ENCODE measurements at regions not wholly inside any gene's neighbourhood (a gene's known extent, or its start where the extent isn't known, plus 50 kb on each side); places are given as distances from the start of the nearest gene placed in this dataset.

- DNase-seq (ENCODE audit: low read depth), result no peak
These were observed 111.4 kb downstream of the SPP2 start for GRCh38 chr2:234161932-234162331.

DNA sequence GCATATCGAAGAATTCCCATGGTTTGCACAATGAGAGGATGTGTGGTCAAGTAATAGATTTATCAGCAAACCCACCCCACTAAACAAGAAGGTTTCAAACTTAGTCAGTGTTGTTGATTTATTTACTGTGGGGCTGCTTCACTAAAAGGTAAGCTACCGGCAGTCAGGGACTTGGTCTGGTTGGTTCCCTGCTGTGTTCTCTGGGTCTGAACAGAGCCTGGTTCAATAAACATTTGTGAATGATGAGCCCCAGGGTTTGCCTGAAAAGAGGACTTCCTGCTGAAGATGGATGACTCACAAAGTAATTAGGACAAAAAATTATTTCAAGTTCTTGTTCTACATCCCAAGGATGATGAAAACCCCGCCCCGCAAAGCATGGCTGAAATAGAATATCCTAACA is 108.3 kb downstream of the SPP2 start:
- DNase-seq (ENCODE audit: low read depth), result peak; percentile 92

DNA sequence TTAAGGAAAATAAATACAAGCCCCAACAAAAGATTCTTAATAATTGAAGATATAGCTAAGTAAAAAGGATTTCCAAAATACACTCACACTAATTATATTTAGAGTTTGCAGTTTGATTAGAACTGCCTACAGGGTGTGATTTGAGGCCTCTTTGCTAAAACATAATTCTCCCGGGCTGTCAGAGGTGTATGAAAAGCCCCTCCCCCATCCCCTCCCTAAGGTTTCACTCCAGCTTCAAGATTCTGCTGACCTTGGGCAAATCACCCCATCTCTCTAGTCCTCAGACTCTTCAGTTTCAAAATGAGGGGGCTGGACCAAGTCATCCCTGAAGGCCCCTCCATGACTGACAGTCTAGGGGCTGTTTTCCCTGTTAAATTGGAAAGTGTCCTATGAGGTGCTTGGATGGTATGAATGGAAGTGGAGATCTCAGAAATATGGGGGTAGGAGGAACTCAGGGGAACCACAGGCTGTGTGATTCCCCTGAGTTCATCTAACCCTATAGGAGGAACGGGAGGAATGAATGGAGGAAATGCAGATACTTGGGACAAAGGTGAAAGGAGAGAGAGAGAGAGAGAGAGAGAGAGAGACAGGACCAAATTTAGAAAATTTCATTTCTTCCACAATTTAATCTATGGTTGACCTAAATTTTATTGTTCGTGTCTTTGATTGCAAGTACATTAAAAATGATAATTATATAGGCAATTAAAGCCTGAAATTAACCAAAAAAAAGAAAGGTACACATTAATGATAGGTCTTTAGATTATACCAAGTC is 107.5 kb downstream of the SPP2 start:
- DNase-seq (ENCODE audit: low read depth), result no peak

- DNase-seq (ENCODE audit: low read depth), result no peak
These were observed 105.8 kb downstream of the SPP2 start for GRCh38 chr2:234156326-234156725.

DNA sequence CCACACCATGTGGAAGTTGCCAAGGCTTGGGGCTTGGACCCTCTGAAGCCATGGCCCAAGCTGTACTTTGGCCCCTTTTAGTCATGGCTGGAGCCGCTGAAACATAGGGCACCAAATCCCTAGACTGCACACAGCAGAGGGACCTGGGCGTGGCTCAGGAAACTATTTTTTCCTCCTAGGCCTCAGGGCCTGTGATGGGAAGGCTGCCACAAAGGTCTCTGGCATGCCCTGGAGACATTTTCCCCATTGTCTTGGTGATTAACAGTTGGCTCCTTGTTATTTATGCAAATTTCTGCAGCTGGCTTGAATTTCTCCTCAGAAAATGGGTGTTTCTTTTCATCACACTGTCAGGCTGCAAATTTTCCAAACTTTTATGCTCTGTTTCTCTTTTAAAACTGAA is 102.3 kb downstream of the SPP2 start:
- DNase-seq (ENCODE audit: low read depth), result peak; percentile 48

DNA sequence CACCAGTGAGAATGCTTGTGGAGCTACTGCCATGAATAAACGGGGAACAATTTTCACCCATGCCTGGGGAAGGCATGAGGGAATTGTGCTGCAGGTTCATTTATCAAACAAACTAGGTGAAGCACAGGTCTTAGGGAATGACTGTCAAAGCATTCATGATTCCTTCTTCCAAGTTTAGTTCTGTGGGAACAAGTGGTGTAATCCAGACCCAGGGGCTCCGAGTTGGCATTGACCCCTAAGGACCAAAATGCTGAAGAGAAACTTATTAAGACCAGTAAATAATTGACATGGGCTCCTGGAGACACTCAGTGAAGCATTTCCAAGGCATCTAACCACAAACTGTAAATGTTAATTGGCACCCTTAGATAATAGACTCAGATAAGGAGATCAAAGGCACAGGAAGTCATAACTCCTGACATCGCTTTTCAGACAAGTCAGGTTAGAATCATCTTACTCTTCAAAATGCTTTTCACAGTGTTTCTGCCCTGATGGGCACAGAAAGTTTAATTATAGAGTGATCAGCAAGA is 96.9 kb downstream of the SPP2 start:
- DNase-seq (ENCODE audit: low read depth), result peak; percentile 96

GRCh38 chr2:234146087-234146826 is 95.8 kb downstream of the SPP2 start:
- peak; percentile 98 for DNase-seq (ENCODE audit: low read depth)

GRCh38 chr2:234145511-234145910 is 95.0 kb downstream of the SPP2 start:
- no peak for DNase-seq (ENCODE audit: low read depth)

- DNase-seq (ENCODE audit: low read depth), result no peak
These were observed 94.6 kb downstream of the SPP2 start for GRCh38 chr2:234145057-234145456.

- peak; percentile 67 for DNase-seq (ENCODE audit: low read depth)
These were observed 93.4 kb downstream of the SPP2 start for GRCh38 chr2:234143896-234144295.

DNA sequence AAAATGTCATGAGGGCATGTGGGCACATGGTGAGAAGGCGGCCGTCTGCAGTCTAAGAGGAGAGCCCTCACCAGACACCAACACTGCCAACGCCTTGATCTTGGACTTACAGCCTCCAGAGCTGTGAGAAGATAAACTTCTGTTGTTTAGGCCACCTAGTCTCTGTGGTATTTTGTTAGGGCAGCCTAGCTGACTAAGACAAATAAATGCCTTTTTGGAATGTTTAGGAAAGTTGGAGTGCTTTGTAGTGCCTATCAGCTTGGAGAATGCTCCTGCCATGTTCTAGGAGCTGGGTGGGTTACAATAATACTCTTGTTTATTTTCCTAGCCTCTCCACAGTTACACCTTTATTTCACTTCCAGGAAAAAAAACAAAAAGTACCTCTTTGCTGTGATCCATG is 92.0 kb downstream of the SPP2 start:
- peak; percentile 81 for DNase-seq (ENCODE audit: low read depth)

DNA sequence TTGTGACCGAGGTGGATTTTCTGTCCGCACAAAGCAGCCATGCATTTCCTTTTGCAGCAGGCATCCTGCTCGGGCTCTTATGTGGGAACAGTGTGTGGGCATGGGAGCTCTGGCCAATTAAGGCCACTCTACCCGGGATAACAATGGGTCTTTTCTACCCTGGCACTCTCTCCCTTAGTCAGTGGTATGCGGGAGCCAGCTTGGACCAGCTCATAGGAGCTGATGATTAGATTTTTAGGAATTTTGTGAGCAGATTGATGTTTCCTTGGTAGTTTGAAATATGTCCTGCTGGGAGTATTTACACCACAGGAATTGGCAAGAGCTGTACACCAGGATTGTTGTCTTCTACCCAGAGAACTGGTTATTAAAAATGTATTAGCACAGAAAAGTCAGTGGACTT is 89.3 kb downstream of the SPP2 start:
- DNase-seq (ENCODE audit: low read depth), result peak; percentile 49

DNA sequence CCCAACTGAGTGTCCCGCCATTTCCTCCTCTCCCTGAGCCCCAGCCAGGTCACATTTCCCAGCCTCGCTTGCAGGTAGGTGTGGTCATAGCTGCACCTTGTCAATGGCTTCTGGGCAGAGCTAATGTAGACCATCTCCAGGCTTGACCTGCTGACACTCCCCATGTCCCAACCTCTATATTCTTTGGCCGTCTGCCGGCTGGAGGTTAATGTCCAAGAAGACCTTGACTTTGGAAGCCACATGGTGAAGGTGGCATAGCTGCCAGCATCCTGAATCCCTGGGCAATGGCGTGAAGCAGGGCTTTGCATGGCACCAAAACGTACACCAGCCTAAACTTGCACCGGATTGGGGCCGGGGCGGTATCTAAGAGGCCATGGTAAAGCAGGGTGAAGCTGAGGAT is 88.3 kb downstream of the SPP2 start:
- no peak for DNase-seq (ENCODE audit: low read depth)

- DNase-seq (ENCODE audit: low read depth), result peak; percentile 97
These were observed 87.0 kb downstream of the SPP2 start for GRCh38 chr2:234137400-234138014.

DNA sequence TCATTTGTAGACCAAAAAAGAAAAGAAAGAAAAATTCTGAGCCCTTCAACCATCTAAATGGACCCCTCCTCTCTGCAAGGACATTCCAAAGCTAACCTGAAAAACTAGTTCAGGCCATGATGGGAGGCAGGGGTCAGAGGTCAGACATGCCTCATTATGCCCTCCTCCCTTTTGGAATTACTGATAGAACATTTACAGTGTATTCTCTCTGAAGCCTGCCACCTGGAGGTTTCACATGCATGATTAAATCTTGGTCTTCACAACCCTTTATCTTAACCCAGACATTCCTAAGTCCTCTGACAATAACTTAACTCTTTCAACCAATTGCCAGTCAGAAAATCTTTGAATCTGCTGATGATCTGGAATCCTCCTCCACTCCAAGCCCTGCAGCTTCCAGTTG is 86.0 kb downstream of the SPP2 start:
- DNase-seq (ENCODE audit: low read depth), result peak; percentile 76

DNA sequence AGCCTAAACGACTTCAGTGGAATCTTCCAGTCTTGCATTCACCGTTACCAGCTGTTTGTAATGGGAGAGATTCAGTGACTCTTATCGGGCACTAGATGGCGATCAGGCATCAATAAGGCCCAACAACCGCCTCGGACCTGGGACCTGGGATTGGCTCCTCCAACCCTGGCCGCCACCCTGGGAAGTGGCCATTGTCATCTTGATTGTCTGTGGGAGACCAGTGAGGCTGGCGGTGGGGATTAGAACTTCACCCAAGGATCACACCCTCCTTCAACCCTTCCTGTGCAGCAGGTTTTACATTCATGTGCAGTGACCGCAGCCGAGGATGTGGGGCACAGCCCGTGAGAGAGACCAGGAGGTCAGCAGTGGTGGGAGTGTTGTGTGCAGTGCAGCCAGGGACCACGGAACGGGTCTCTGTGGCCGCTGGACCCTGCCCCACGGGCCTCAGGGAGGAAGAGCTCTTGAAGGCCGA is 85.3 kb downstream of the SPP2 start:
- peak; percentile 92 for DNase-seq (ENCODE audit: low read depth)

DNA sequence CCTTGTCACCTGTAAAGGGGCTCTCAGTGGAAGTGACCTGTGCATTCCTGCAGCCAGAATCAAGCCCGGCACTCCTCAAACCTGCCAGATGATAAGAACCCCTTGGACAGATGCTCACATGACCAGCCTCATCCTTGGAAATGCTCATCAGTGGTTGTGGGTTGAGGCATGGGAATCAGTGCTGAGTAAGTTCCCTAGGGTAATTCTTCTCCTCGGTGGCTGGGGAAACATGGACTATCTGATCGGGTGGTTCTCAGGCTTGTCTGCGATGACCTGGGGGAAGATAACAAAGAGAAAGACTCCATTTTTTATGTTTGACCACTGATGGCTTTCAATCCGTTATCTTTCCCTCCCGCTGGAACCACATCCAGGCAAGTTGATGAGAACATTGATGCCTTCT is 84.0 kb downstream of the SPP2 start:
- peak; percentile 44 for DNase-seq (ENCODE audit: low read depth)

DNA sequence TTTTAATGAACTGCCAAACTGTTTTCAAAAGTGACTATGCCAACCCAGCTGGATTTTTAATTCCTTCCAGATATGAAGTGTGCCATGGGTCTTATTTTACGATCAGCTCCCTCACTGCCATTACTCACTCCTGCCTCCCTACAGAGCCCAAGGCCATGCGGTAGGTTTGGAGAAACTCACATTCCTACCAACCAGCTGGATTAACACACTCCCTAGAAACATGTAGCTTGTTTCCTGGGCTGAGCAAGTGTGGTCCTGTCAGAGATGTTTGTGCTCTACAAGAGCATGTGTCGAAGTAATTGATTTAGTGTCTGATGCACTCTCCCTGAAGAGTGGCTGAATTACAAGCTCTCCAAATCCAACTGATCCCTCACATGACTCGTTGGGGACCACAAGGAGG is 82.5 kb downstream of the SPP2 start:
- peak; percentile 94 for DNase-seq (ENCODE audit: low read depth)

DNA sequence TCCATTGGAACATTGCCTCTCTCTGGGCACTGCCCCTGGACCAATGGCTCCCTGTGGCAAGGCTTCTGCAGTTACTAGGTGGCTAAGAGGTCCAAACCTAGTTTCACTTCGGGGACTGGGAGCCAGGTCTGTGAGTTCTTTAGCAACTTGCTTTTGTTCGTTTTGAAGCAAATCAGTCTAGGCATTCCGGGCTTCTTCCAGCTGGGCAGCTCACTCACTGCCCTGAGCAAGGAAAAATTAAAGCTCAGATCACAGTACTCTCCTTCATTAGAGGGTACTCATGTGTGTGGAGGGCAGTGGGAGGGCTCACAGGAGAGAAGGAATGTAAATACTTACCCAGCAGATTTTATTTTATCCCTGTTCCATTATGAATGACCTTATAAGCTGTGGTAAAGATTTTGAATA is 80.3 kb downstream of the SPP2 start:
- peak; percentile 55 for DNase-seq (ENCODE audit: low read depth)

DNA sequence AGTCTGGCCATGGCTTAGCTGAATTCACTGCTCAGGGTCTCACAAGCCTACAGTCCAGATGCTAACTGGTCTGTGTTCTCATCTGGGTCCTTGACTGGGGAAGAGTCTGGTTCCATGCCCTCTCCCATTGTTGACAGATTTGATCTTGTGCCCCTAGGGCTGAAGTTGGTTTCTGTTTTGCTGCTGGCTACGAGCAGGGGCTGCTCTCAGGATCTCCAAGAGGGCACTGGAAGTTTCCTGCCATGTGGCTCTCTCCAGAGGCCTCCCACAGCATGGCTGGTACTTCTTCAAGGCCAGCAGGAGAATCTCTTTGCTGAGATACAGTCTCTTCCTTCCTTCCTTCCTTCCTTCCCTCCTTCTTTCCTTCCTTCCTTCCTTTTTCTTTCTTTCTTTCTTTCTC is 78.1 kb downstream of the SPP2 start:
- DNase-seq (ENCODE audit: low read depth), result no peak

Measured in M059J (cell line).